MCF 10A (cell line): ENCODE measurements at regions not wholly inside any gene's neighbourhood (a gene's known extent, or its start where the extent isn't known, plus 50 kb on each side); places are given as distances from the start of the nearest gene placed in this dataset.

Experiments
- BruUV-seq: library from RNA; stranded (reverse); fragments of 400-500 nt; replicated peaks from 2 replicates; lab custom pipeline; 2021; lab: Mats Ljungman, UMichigan
- CTCF ChIA-PET: fragments of 300-600 bp; sonication (Branson Sonifier 250); formaldehyde crosslinking; extraction: SDS; loops from one replicate; lab custom pipeline; 2021; ENCODE audit warnings: antibody characterized with exemption, inconsistent platforms; lab: Yijun Ruan, JAX
- POLR2A ChIA-PET: fragments of 300-600, 350-650 bp; sonication (Branson Sonifier 250); formaldehyde crosslinking; extraction: SDS; loops from one replicate; lab custom pipeline; 2020; ENCODE audit warnings: antibody characterized with exemption, inconsistent platforms; lab: Yijun Ruan, JAX
- DNase-seq: peaks from one replicate; pipeline ENCODE4 v3.0.0-alpha.2; 2018; ENCODE audit not compliant: unreplicated experiment
- H3K27ac Mint-ChIP-seq: one replicate; pipeline ENCODE4 v1.8.0; 2022; ENCODE audit warnings: mild to moderate bottlenecking, low read depth, mixed read lengths; ENCODE audit not compliant: unreplicated experiment
- H3K27me3 Mint-ChIP-seq: one replicate; pipeline ENCODE4 v1.8.0; 2022; ENCODE audit warnings: mixed read lengths; ENCODE audit not compliant: insufficient read depth, unreplicated experiment
- H3K36me3 Mint-ChIP-seq: one replicate; pipeline ENCODE4 v1.8.0; 2022; ENCODE audit warnings: mild to moderate bottlenecking, moderate library complexity, mixed read lengths; ENCODE audit not compliant: insufficient read depth, unreplicated experiment
- H3K4me1 Mint-ChIP-seq: one replicate; pipeline ENCODE4 v1.8.0; 2022; ENCODE audit warnings: mixed read lengths; ENCODE audit not compliant: insufficient read depth, unreplicated experiment
- H3K4me3 Mint-ChIP-seq: one replicate; pipeline ENCODE4 v1.8.0; 2022; ENCODE audit warnings: mild to moderate bottlenecking, moderate library complexity, mixed read lengths; ENCODE audit not compliant: unreplicated experiment
- H3K9me3 Mint-ChIP-seq: one replicate; pipeline ENCODE4 v1.8.0; 2022; ENCODE audit warnings: mixed read lengths; ENCODE audit not compliant: unreplicated experiment
- CTCF ChIP-seq: fragments of 200-600 bp; IDR thresholded peaks from one replicate; pipeline ENCODE4 v1.8.0; 2022; ENCODE audit warnings: antibody characterized with exemption, mild to moderate bottlenecking; ENCODE audit not compliant: unreplicated experiment
- intact Hi-C: fragments of 100-400 bp; cut with micrococcal nuclease; formaldehyde crosslinking; loops from 2 replicates; pipeline ENCODE4 v1.14.1; 2022

DNA sequence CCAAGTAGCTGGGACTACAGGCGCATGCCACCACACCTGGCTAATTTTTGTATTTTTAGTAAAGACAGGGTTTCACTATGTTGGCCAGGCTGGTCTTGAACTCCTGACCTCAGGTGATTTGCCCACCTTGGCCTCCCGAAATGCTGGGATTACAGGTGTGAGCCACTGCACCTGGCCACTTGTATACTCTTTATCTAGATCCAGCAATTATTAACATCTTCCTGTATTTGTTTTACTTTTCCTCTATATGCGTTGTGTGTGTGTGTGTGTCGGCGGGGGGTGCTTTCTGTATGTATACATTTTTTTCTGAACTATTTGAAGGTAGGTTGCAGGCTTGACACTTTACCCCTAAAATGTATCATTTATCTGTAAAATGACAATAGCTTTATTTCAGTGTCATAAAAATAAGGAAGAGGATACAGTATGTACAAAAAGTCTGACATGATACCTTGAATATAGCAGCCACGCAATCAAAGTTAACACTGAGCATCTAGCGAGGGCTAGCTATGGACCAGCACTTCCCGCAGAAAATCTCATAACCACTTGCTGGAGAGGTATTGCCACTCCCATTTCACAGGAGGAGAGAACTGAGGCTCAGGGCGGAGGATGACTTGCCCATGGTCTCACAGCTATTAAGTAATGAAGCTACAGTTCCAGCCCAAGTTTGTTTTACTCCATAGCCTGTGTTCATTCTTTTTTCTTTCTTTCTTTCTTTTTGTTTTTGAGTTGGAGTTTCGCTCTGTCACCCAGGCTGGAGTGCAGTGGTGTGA lies 251.3 kb downstream of the MYCN start:
- ChIA-PET CTCF (no interaction called here), POLR2A (no interaction called here)
- no peaks in the 10 kb centered on the region for H3K9me3 Mint-ChIP-seq
- no peaks in the 10 kb centered on the region for H3K4me1 Mint-ChIP-seq
- H3K27ac Mint-ChIP-seq, result no peak overlapping the region
- no peak for DNase-seq
- no peaks in the 10 kb centered on the region for H3K27me3 Mint-ChIP-seq
- intact Hi-C loops, result no loop called here
- BruUV-seq, result no TSS peak
- no peak for TF ChIP-seq CTCF
- H3K4me3 Mint-ChIP-seq, result no peak overlapping the region
- H3K36me3 Mint-ChIP-seq, result no peaks in the 10 kb centered on the region

GRCh38 chr2:16190446-16191270 lies 250.3 kb downstream of the MYCN start:
- DNase-seq, result no peak
- BruUV-seq, result no TSS peak
- TF ChIP-seq CTCF, result no peak
- POLR2A ChIA-PET, result no interaction called here
- H3K4me3 Mint-ChIP-seq, result no peak overlapping the region
- no peaks in the 10 kb centered on the region for H3K9me3 Mint-ChIP-seq
- H3K27me3 Mint-ChIP-seq, result no peaks in the 10 kb centered on the region
- no peaks in the 10 kb centered on the region for H3K4me1 Mint-ChIP-seq
- H3K27ac Mint-ChIP-seq, result no peak overlapping the region
- intact Hi-C loops, result no loop called here
- H3K36me3 Mint-ChIP-seq, result no peaks in the 10 kb centered on the region
- CTCF ChIA-PET, result no interaction called here

- H3K4me1 Mint-ChIP-seq, result no peaks in the 10 kb centered on the region
- TF ChIP-seq CTCF, result no peak
- H3K36me3 Mint-ChIP-seq, result no peaks in the 10 kb centered on the region
- CTCF ChIA-PET, result no interaction called here
- no peak overlapping the region for H3K27ac Mint-ChIP-seq
- DNase-seq, result no peak
- no peaks in the 10 kb centered on the region for H3K27me3 Mint-ChIP-seq
- POLR2A ChIA-PET, result no interaction called here
- intact Hi-C loops, result no loop called here
- H3K4me3 Mint-ChIP-seq, result no peak overlapping the region
- H3K9me3 Mint-ChIP-seq, result no peaks in the 10 kb centered on the region
- no TSS peak for BruUV-seq
Measured at GRCh38 chr2:16189836-16190160, 249.4 kb downstream of the MYCN start.

DNA sequence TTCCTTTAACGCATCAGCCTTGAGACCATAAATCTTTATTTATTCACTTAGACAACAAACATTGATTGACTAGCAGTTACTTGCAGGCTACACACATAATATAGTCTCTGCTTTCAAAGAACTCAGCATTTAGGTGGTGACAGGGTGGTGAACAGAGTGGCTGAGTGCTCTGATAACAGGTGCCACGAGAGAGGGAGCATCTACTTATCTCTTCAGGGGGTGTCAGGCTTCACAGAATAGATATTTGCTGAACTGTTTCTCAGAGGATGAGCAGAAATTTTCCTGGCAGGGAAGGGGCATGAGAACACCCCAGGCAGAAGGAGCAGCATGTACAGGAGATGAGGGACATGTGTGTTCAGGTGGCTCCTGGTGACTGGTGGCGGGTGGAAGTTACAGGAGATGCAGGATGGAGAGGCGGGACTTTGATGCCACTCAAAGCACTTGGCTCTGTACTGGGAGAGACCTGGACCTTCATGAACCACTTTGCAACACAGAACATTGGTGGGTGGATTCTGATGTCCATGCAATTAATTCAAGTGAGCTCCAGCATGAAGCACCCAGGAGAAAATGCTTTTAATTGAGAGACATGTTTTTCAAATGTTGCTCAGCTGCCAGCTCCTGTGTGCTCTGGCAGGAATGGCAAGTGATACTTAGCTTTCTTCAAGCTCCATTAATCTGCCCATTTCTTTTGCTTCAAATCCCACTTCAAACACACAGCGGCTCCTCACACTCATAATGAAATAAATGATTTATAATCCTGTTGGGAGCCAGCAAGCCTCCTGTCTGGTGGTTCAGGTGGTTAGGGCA lies 248.9 kb downstream of the MYCN start:
- no peaks in the 10 kb centered on the region for H3K36me3 Mint-ChIP-seq
- H3K27me3 Mint-ChIP-seq, result no peaks in the 10 kb centered on the region
- DNase-seq, result no peak
- ChIA-PET CTCF (no interaction called here), POLR2A (no interaction called here)
- BruUV-seq, result no TSS peak
- H3K27ac Mint-ChIP-seq, result no peak overlapping the region
- intact Hi-C loops, result no loop called here
- no peak for TF ChIP-seq CTCF
- H3K4me1 Mint-ChIP-seq, result no peaks in the 10 kb centered on the region
- H3K9me3 Mint-ChIP-seq, result no peaks in the 10 kb centered on the region
- no peak overlapping the region for H3K4me3 Mint-ChIP-seq
